Neuron (in vitro differentiated cells): ENCODE measurements at regions not wholly inside any gene's neighbourhood (a gene's known extent, or its start where the extent isn't known, plus 50 kb on each side); places are given as distances from the start of the nearest gene placed in this dataset.

Experiments used
- H2AFZ ChIP-seq: one replicate; pipeline ENCODE4 v1.6.1; 2013; ENCODE audit warnings: low read depth, mild to moderate bottlenecking, inconsistent platforms, low read length, moderate library complexity
- H3K27me3 ChIP-seq: one replicate; pipeline ENCODE4 v1.6.1; 2013; ENCODE audit warnings: low read length; ENCODE audit not compliant: insufficient read depth
- H3K36me3 ChIP-seq: one replicate; pipeline ENCODE4 v1.6.1; 2013; ENCODE audit warnings: low read length; ENCODE audit not compliant: insufficient read depth
- H3K4me1 ChIP-seq: one replicate; pipeline ENCODE4 v1.6.1; 2013; ENCODE audit warnings: low read length; ENCODE audit not compliant: insufficient read depth
- H3K4me3 ChIP-seq: 2 replicates; pipeline ENCODE4 v1.5.1; 2013; ENCODE audit warnings: mild to moderate bottlenecking, low read length, moderate library complexity
- H3K9me3 ChIP-seq: one replicate; pipeline ENCODE4 v1.6.1; 2013; ENCODE audit warnings: low read length

DNA sequence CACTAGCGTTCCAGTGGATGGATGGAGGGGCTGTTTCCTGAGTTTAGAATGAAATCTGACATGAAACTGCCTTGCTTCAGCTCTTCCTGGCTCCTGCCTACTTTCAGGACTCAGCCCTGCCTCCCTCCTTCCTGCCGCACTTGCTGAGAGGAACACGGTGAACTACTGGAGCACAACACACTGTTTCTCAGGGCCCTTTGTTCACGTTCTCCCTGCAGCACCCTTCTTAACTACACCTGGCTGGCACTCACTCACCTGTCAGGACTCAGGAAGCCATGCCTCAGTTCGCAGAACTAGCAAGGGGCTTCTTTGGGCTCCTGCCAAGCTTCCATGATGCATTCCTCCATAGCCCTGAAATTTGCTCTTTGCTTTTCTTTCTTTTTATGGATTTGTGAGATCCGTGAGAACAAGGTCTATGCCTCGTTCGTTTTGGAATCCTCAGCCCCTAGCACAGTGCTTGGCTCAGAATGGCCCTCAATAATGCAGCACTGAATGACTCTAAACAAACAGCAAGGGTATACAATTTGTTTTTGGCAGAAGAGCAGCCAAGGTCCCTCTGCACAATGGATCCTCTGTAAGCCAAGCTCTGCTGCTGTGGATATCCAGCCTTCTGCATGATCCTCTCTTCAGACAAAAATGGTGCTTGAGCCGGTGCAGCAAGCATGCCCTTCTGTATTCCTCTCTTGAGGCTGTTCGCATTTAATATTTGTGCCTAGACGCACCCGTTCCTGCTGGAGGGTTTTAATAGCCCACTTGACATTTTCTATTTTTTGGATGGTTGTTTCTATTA, 357.0 kb downstream of the TSN start:
- no peaks in the 10 kb centered on the region for H3K36me3 ChIP-seq

DNA sequence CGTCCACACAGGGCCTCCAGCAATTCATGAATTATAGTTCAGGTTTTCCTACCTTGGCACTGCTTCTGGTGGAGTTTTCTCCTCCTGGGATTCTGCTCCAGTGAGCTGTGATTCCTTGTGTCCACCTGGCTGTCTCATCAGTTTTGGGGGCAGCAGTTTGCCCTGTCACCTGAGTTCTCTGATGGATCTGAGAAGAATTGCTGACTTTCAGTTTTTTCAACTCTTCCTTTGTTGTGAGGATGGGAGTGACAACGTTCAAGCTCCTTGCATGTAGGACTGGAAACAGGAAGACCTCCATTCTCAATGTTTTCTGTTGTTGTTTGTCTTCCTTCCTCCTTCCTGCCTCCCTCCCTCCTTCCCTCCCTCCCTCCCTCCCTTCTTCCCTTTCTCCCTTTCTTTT, 359.0 kb downstream of the TSN start:
- Histone ChIP-seq H3K4me1 (no peaks in the 10 kb centered on the region), H3K9me3 (no peaks in the 10 kb centered on the region), H2AFZ (no peak overlapping the region), H3K27me3 (no peaks in the 10 kb centered on the region), H3K36me3 (no peaks in the 10 kb centered on the region), H3K4me3 (no peak overlapping the region)

More for the DNA sequence above, 357.0 kb downstream of the TSN start:
- Histone ChIP-seq H3K4me1 (no peaks in the 10 kb centered on the region), H3K4me3 (no peak overlapping the region), H2AFZ (no peak overlapping the region), H3K9me3 (no peaks in the 10 kb centered on the region), H3K27me3 (no peaks in the 10 kb centered on the region)

DNA sequence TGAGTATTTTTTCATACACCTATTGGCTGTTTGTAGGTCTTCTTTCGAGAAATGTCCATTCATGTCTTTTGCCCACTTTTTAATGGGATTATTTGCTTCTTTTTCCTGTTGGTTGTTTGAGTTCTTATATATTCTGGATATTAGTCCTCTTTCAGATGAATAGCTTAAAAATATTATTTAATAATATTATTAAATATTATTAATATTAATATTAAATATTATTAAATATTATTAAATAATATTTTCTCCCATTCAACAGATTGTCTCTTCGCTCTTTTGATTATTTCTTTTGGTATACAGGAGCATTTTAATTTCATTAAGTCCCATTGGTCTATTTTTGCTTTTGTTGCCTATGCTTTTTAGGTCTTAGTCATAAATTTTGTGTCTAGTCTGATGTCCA, 361.9 kb downstream of the TSN start:
- Histone ChIP-seq H3K9me3 (no peaks in the 10 kb centered on the region), H3K4me1 (no peaks in the 10 kb centered on the region), H3K36me3 (no peaks in the 10 kb centered on the region), H3K4me3 (no peak overlapping the region), H2AFZ (no peak overlapping the region), H3K27me3 (no peaks in the 10 kb centered on the region)

DNA sequence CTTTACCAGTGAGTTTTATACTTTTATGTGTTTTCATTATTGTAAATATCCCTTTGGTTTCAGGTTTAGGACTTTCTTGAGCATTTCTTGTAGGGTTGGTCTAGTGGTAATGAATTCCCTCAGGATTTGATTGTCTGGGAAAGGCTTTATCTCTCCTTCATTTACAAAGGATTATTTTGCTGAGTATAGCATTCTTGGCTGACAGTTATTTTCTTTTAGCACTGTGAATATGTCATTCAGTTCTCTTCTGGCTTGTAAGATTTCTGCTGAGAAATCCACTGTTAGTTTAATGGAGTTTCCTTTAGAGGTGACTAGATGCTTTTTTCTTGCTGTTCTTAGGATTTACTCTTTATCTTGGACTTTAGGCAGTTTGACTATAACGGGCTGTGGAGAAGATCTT, 373.9 kb downstream of the TSN start:
- no peak overlapping the region for H2AFZ ChIP-seq
- no peak overlapping the region for H3K4me3 ChIP-seq
- no peaks in the 10 kb centered on the region for H3K27me3 ChIP-seq
- no peaks in the 10 kb centered on the region for H3K9me3 ChIP-seq
- H3K36me3 ChIP-seq, result no peaks in the 10 kb centered on the region
- no peaks in the 10 kb centered on the region for H3K4me1 ChIP-seq

DNA sequence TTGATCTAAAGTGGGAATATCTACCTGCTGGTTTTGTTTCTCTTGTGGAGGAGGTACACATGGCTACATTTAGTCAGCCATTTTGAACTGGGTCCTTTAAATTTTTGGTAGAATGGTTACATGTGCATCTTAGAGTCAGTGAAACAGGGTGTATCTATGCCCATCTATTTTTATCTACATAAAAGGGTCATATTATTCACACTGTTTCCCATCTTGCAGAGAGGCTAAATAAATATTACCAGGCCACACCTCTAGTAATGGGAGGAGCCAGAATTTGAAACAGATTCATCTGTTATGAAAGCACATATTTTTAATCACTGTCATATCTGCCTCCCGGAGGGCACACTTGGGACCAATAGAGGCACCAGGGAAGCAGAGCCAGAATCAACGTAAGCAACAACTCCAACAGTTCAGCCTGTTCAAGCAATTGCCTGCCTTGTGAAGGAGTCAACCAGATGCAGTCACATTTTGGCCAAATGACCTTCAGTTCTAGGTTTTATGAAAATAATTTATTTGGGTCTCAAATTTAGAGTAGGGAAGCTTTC, 376.8 kb downstream of the TSN start:
- no peaks in the 10 kb centered on the region for H3K36me3 ChIP-seq
- no peaks in the 10 kb centered on the region for H3K4me1 ChIP-seq
- no peak overlapping the region for H2AFZ ChIP-seq
- H3K27me3 ChIP-seq, result no peaks in the 10 kb centered on the region
- no peaks in the 10 kb centered on the region for H3K9me3 ChIP-seq
- no peak overlapping the region for H3K4me3 ChIP-seq

DNA sequence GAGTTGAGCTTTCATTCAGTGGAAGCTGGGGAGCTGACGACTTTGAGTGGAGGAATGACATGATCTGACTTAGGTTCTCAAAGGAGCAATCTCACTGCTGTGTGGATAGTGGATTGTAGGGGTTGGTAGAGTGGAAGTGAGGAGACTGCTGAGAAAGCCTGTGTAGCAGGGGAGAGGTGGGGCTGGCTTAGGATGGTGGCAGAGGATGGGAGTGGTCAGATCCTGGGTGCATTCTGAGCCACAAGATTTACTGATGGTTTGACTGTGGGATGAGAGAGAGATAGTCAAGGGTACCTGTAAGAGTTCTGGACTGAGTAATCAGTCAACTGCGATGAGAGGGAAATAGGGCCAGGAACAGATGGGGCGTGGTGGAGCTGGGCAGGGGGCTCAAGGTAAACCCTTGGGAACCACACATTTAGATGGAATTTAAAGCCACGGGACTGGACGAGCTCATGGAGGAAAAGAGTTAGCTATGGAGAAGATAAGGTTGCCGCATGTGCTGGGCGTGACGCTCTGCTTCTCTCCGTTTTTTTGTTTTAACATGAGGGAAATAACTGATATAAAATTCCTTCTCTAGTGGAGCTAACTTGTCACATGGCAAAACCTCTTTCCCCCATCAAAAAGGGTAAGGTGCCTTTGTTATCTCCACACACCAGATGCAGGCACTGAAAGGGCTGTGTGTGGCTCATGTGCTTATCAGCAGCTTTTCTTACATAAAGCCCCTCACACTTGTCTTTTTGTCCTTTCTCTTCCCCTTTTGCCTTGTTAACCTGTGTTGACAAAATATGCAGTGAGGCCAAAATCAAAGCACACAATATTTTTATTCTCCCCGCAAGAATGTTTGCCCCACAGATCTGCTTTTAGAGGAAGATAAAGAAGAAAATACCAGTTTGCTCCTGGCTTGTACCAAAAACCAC, 379.8 kb downstream of the TSN start:
- Histone ChIP-seq H3K9me3 (no peaks in the 10 kb centered on the region), H3K4me1 (no peaks in the 10 kb centered on the region), H2AFZ (no peak overlapping the region), H3K4me3 (no peak overlapping the region), H3K27me3 (no peaks in the 10 kb centered on the region), H3K36me3 (no peaks in the 10 kb centered on the region)

DNA sequence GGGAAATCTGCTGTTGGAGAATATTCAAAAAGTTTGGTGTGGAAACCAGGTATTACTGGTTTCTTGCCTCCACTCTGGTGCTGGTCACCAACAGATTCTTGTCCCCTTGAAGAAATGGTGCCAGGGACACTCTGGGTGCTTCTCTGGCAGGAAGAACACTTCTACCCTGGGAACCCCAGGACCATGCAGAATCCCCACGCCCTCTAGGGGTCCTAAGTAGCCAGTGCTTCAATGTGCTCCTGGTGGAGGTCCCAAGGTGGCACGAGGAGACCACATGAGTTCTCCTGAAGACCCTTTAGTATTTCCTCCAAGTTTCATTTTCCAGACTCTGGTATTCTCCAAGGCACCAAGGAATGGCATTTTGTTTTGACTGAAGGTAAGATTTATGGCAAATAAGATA, 380.6 kb downstream of the TSN start:
- no peaks in the 10 kb centered on the region for H3K27me3 ChIP-seq
- no peaks in the 10 kb centered on the region for H3K36me3 ChIP-seq
- H3K9me3 ChIP-seq, result no peaks in the 10 kb centered on the region
- H3K4me3 ChIP-seq, result no peak overlapping the region
- no peak overlapping the region for H2AFZ ChIP-seq
- H3K4me1 ChIP-seq, result no peaks in the 10 kb centered on the region

DNA sequence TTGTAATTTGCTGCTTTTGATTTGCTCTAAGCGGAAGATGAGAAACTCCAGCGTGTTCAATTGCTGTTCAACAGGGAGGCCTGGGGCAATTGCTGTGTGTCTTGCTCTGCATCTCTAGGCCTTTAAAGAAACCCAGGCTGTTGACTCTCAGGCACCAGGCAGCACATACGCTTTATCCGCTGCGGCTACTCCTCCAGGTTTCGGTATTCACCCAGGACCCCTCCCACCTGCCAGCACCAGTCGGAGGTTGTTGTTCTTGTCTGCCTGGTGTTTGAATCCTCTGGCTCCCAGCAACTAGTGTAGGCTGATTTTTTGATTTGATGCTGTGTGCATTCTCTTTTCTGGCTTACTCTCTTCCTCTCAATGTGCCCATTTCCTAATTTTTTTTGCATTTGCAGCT, 383.1 kb downstream of the TSN start:
- Histone ChIP-seq H3K4me1 (no peaks in the 10 kb centered on the region), H3K27me3 (no peaks in the 10 kb centered on the region), H3K36me3 (no peaks in the 10 kb centered on the region), H3K9me3 (no peaks in the 10 kb centered on the region), H2AFZ (no peak overlapping the region), H3K4me3 (no peak overlapping the region)

DNA sequence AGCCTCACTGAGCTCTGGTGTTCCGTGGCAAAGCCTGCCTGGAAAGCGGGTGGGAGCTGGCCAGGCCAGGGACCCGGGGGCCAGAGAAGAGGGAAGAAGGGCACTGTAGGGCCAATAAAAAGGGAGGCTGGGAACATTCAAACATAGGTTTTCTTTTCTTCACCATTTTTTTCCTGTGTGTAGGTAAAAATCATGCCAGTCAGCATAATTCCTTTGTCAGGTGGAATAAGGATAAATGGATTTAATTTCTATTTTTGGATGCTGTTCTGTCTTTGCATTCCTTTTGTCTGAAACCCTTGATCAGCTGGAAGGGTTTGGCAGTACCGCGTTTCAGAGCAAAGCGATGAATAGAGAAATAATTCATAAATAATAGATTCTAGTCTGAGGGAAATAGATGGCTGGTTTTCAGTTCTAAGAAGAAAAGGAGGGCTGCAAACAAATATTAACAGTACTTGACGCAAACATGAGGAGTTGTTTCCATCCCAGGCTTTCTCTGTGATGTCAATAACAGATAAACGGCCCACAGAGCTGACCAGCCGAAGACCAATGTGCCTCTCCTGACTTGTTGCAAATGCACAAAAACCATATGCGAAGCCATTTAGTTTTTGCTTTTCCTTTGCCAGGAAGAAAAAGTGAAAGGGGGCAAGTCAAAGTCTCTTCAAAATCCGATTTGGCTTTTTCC, 384.4 kb downstream of the TSN start:
- H3K4me3 ChIP-seq, result no peak overlapping the region
- no peak overlapping the region for H2AFZ ChIP-seq
- no peaks in the 10 kb centered on the region for H3K27me3 ChIP-seq
- no peaks in the 10 kb centered on the region for H3K9me3 ChIP-seq
- H3K36me3 ChIP-seq, result no peaks in the 10 kb centered on the region
- H3K4me1 ChIP-seq, result no peaks in the 10 kb centered on the region

DNA sequence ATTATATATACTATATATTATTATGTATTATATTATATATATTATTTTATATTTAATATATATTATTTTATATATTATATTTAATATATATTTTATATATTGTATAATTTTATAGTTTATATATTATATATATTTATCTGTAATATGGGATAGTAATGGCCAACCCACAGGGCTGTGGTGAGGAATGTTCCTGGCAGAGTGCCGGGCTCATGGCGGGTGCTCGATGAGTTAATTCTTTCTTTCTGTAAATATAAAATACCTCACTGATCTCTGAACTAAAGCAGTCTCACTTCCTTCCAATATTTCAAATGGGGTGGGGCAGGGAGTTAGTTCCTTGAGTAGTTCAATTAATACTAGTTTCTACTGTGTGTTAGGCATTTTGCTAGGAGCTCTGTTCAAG, 389.4 kb downstream of the TSN start:
- Histone ChIP-seq H3K27me3 (no peaks in the 10 kb centered on the region), H3K4me3 (no peak overlapping the region), H3K4me1 (no peaks in the 10 kb centered on the region), H3K36me3 (no peaks in the 10 kb centered on the region), H2AFZ (no peak overlapping the region), H3K9me3 (no peaks in the 10 kb centered on the region)

DNA sequence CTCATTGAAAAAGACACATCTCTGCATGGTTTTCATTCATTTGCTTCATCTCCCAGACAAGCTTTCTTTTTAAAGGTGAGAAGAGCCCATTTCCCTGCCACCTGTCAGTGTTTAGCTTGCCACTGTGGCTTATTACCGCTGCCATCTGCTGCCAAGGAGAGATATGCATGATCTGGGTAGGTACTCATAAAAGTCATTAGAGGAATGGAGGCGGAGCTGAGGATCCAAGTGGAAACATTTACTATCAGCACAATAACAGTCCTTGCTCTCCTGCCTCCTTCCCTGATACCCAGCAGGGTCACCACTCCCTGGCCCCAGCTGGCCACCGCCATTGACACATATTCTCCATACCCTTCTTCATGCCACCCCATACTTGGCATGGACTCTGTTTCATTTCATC, 390.4 kb downstream of the TSN start:
- no peaks in the 10 kb centered on the region for H3K4me1 ChIP-seq
- no peaks in the 10 kb centered on the region for H3K27me3 ChIP-seq
- H3K9me3 ChIP-seq, result no peaks in the 10 kb centered on the region
- no peak overlapping the region for H3K4me3 ChIP-seq
- no peaks in the 10 kb centered on the region for H3K36me3 ChIP-seq
- H2AFZ ChIP-seq, result no peak overlapping the region

DNA sequence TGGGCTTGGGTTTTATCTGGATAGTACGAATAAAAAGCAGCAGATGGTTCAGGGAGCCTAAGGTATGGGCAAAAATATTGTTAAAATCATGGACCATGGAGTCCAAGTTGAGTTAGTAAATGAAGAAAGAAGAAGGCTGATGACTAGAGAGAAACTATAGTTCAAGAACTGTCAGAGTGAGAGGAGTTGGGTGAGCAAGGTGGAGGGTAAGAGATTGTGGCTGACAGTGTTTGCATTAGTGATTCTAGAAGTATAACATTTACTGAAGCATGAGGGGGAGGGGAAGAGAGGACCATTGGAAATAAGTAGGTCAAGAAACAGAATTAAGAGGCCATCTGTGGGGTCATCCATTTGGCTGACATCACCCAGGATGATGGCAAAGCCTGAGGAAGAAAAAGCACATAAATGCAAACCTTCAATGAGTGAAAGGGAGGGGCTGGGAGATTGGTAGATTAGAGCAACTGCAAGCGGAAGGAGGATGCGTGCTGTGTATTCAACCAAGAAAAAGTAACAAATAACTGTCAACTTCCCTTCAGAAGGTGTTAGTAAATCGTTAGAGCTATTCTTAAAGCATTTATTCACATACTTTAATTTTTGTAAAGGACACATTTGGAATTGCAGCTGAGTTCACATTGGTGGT, 392.8 kb downstream of the TSN start:
- Histone ChIP-seq H3K27me3 (no peaks in the 10 kb centered on the region), H3K36me3 (no peaks in the 10 kb centered on the region), H3K4me1 (no peaks in the 10 kb centered on the region), H2AFZ (no peak overlapping the region), H3K9me3 (no peaks in the 10 kb centered on the region), H3K4me3 (no peak overlapping the region)
